Retinal pigment epithelial cell (primary cell): ENCODE measurements at regions not wholly inside any gene's neighbourhood (a gene's known extent, or its start where the extent isn't known, plus 50 kb on each side); places are given as distances from the start of the nearest gene placed in this dataset.
"Not testable (repeated sequence)": the region's sequence is repeated elsewhere in the genome, so short reads cannot be mapped to it uniquely, and the experiment has no call there.

ENCODE experiments used
- DNase-seq: peaks from one replicate; pipeline ENCODE4 v3.0.0-alpha.2; 2010; ENCODE audit warnings: low read depth
- H3K4me3 ChIP-seq: 2 replicates; pipeline ENCODE4 v1.5.1; 2011; ENCODE audit warnings: mild to moderate bottlenecking, low read length, control low read depth, moderate library complexity
- CTCF ChIP-seq: conservative IDR thresholded peaks from 2 replicates; pipeline ENCODE4 v1.5.1; 2011; ENCODE audit warnings: low read depth, low read length, control low read depth, inconsistent platforms

GRCh38 chr16:35102780-35103403, 1643.5 kb downstream of the TP53TG3F start:
- no peak for DNase-seq
- no peak overlapping the region for H3K4me3 ChIP-seq
- TF ChIP-seq CTCF: no peak

- DNase-seq, H3K4me3 ChIP-seq: not testable (repeated sequence)
Observed at GRCh38 chr16:35111772-35112171, 1652.4 kb downstream of the TP53TG3F start.

GRCh38 chr16:35131429-35131828, 1672.0 kb downstream of the TP53TG3F start:
- no peak overlapping the region for H3K4me3 ChIP-seq
- DNase-seq: no peak
- no peak for TF ChIP-seq CTCF

GRCh38 chr16:35134471-35134870, 1675.1 kb downstream of the TP53TG3F start:
- no peak overlapping the region for H3K4me3 ChIP-seq
- no peak for TF ChIP-seq CTCF
- no peak for DNase-seq

- DNase-seq: no peak
- H3K4me3 ChIP-seq: no peak overlapping the region
- no peak for TF ChIP-seq CTCF
Observed at GRCh38 chr16:35140293-35140986, 1681.0 kb downstream of the TP53TG3F start.

- no peak overlapping the region for H3K4me3 ChIP-seq
- no peak for DNase-seq
- no peak for TF ChIP-seq CTCF
Observed at GRCh38 chr16:35141303-35141702, 1681.9 kb downstream of the TP53TG3F start.

- no peak overlapping the region for H3K4me3 ChIP-seq
- TF ChIP-seq CTCF: no peak
- no peak for DNase-seq
Observed at GRCh38 chr16:35142147-35142808, 1682.9 kb downstream of the TP53TG3F start.
